ENCODE measurements at regions not wholly inside any gene's neighbourhood (a gene's known extent, or its start where the extent isn't known, plus 50 kb on each side); places are given as distances from the start of the nearest gene placed in this dataset.

GRCh38 chr5:18378066-18378465, 743.8 kb downstream of the TAF11L14 start:
- Histone ChIP-seq H3K4me2 (ENCODE audit: insufficient read depth in 1 of 2, low read depth in 2 of 2, low read length in 2 of 2) (no peak overlapping the region), H3K14ac (ENCODE audit: insufficient read length) (no peak overlapping the region), H2BK20ac (ENCODE audit: low read length) (no peak overlapping the region), H2BK120ac (replicated peaks; ENCODE audit: low read depth, low read length) (no peak overlapping the region), H2BK5ac (ENCODE audit: low read depth, low read length) (no peak overlapping the region), H3K36me3 (ENCODE audit: control insufficient read depth in 2 of 4, insufficient read depth in 4 of 4, low read length in 3 of 4) (no peaks in the 10 kb centered on the region), H3K4me3 (ENCODE audit: extremely low read depth in 1 of 4, insufficient read depth in 2 of 4, low read depth in 3 of 4, low read length in 4 of 4) (no peak overlapping the region), H3K23me2 (ENCODE audit: low read depth, low read length) (no peaks in the 10 kb centered on the region), H3K18ac (ENCODE audit: extremely low read depth, low read length) (no peak overlapping the region), H2AK5ac (ENCODE audit: low read depth, low read length) (no peak overlapping the region), H2BK12ac (ENCODE audit: low read depth, low read length) (no peak overlapping the region), H3K27ac (ENCODE audit: low read depth, low read length) (no peak overlapping the region), H3K4ac (replicated peaks; ENCODE audit: insufficient read length, low read depth, low read length) (no peak overlapping the region), H3K4me1 (replicated peaks in 1 of 4; ENCODE audit: control insufficient read depth in 3 of 4, insufficient read depth in 4 of 4, low read length in 3 of 4) (no peaks in the 10 kb centered on the region), H3K79me1 (ENCODE audit: low read depth, low read length) (no peaks in the 10 kb centered on the region), H4K8ac (ENCODE audit: extremely low read depth, insufficient read depth, low read length) (no peak overlapping the region), H4K20me1 (replicated peaks in 1 of 2; ENCODE audit: control insufficient read depth in 1 of 2, insufficient read depth in 2 of 2, low read length in 2 of 2) (no peaks in the 10 kb centered on the region), H3K79me2 (ENCODE audit: control insufficient read depth in 1 of 2, insufficient read depth in 2 of 2, low read length in 2 of 2) (no peaks in the 10 kb centered on the region), H3K9me3 (ENCODE audit: insufficient read depth in 2 of 2, low read depth in 1 of 2, low read length in 1 of 2) (no peaks in the 10 kb centered on the region), H4K91ac (replicated peaks; ENCODE audit: insufficient read length, low read length) (no peak overlapping the region), H3K56ac (replicated peaks; ENCODE audit: insufficient read length, low read depth, low read length) (no peak overlapping the region), H3K23ac (ENCODE audit: insufficient read length) (no peak overlapping the region), H3K9ac (replicated peaks in 1 of 4; ENCODE audit: extremely low read depth in 1 of 4, low read depth in 3 of 4, low read length in 3 of 4) (no peak overlapping the region), H3K27me3 (replicated peaks in 1 of 4; ENCODE audit: control insufficient read depth in 3 of 4, extremely low read depth in 1 of 4, insufficient read depth in 3 of 4, low read length in 3 of 4) (peaks cover 0 to 1% (median 0%) of the 10 kb centered on the region in 4 experiments; a peak in 1 of 7 replicates), H2BK15ac (ENCODE audit: low read length) (no peak overlapping the region), H4K5ac (ENCODE audit: insufficient read length, low read depth, low read length) (no peak overlapping the region), H2AFZ (ENCODE audit: low read length) (no peak overlapping the region)
- FAIRE-seq: no peak
- WGBS, 2 experiments (ENCODE audit: extremely low coverage in 1 of 2, insufficient coverage in 1 of 2, insufficient read length in 1 of 2, insufficient replicate concordance in 2 of 2, low coverage in 1 of 2, low lambda C conversion rate in 2 of 2, missing lambda C conversion rate in 1 of 2): 94% methylated on average over 2 of the region's 2 CpGs; no CpG with 5 or more reads in 1 of the 2 experiments
- no peak for DNase-seq (ENCODE audit: low read depth in 1 of 2, low spot score in 2 of 2)
- TF ChIP-seq RAD21 (IDR thresholded peaks at IDR 0.05 in 1 of 2, conservative IDR thresholded peaks at IDR 0.05 in 1 of 2; ENCODE audit: low read depth in 2 of 2, low read length in 2 of 2) (no peak), NRF1 (IDR thresholded peaks at IDR 0.05; ENCODE audit: low read depth, low read length) (no peak), SP2 (IDR thresholded peaks at IDR 0.05; ENCODE audit: low read length) (no peak), E2F6 (IDR thresholded peaks at IDR 0.05) (no peak), EZH2 (IDR thresholded peaks at IDR 0.05; ENCODE audit: low read depth, low read length, severe bottlenecking) (no peak), SRF (IDR thresholded peaks at IDR 0.05; ENCODE audit: low read depth, low read length) (no peak)
- ChIA-PET POLR2A (ENCODE audit: partially characterized antibody) (no interaction called here), CTCF (ENCODE audit: partially characterized antibody) (interaction anchor here (1.3 kb wide), 1 partner anchor 15 kb away, joined by 3 read pairs; no protein-coding TSS in a partner anchor)

All from H1 (cell line).